ENCODE measurements at regions not wholly inside any gene's neighbourhood (a gene's known extent, or its start where the extent isn't known, plus 50 kb on each side); places are given as distances from the start of the nearest gene placed in this dataset.

DNA sequence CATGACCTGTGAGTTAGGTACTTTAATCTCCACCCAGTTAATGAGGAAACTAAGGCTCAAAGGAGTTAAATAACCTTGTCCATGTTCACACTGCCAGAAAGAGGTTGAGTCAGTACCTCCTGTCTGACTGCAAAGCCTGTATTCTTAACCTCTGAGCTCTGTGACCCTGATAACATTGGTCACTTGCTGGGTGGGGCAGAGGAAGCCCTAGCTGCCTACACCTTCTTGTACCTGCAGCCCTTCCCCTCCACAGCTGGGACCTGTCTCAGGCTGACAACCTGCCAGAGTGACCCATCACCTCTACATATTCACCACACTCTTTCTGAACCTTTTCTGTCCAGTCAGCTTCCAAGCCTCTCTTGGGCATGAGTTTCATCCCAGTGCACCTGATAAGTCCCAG lies 106.1 kb upstream of the HES1 start:
- TF ChIP-seq POLR2A (IDR thresholded peaks at IDR 0.05) = peak in 1 of 2 donors; percentile 27
- TF ChIP-seq, protein P1, sequence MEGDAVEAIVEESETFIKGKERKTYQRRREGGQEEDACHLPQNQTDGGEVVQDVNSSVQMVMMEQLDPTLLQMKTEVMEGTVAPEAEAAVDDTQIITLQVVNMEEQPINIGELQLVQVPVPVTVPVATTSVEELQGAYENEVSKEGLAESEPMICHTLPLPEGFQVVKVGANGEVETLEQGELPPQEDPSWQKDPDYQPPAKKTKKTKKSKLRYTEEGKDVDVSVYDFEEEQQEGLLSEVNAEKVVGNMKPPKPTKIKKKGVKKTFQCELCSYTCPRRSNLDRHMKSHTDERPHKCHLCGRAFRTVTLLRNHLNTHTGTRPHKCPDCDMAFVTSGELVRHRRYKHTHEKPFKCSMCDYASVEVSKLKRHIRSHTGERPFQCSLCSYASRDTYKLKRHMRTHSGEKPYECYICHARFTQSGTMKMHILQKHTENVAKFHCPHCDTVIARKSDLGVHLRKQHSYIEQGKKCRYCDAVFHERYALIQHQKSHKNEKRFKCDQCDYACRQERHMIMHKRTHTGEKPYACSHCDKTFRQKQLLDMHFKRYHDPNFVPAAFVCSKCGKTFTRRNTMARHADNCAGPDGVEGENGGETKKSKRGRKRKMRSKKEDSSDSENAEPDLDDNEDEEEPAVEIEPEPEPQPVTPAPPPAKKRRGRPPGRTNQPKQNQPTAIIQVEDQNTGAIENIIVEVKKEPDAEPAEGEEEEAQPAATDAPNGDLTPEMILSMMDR (IDR thresholded peaks at IDR 0.05) = no peak
